Breast epithelium (tissue), 3 donors: ENCODE measurements at regions not wholly inside any gene's neighbourhood (a gene's known extent, or its start where the extent isn't known, plus 50 kb on each side); places are given as distances from the start of the nearest gene placed in this dataset.

Experiments used
- CTCF ChIP-seq, 3 donors: fragments of 450-650 bp; IDR thresholded peaks; one replicate each; pipeline ENCODE4 v1.5.1; 2016 to 2017; ENCODE audit warnings: antibody characterized with exemption in 3 of 3, mild to moderate bottlenecking in 3 of 3, moderate library complexity in 3 of 3
- POLR2A ChIP-seq: fragments of 450-650 bp; IDR thresholded peaks from one replicate; pipeline ENCODE4 v1.6.1; 2016; ENCODE audit warnings: antibody characterized with exemption, mild to moderate bottlenecking, moderate library complexity
- POLR2AphosphoS5 ChIP-seq, 3 donors: sonication (generic); formaldehyde crosslinking; IDR thresholded peaks; one replicate each; pipeline ENCODE4 v1.6.1; 2017; ENCODE audit warnings: antibody characterized with exemption in 3 of 3

GRCh38 chr5:62167561-62168057 is 138.4 kb upstream of the KIF2A start:
- TF ChIP-seq CTCF (IDR thresholded peaks at IDR 0.05) (no peak), POLR2AphosphoS5 (IDR thresholded peaks at IDR 0.05) (no peak), POLR2A (no peak)
